ENCODE measurements at regions not wholly inside any gene's neighbourhood (a gene's known extent, or its start where the extent isn't known, plus 50 kb on each side); places are given as distances from the start of the nearest gene placed in this dataset.

GRCh38 chr13:21901811-21902708 is 231.2 kb downstream of the FGF9 start:
- Histone ChIP-seq H2AFZ (ENCODE audit: low read depth) (no peak overlapping the region), H3K27me3 (ENCODE audit: insufficient read depth) (peaks cover 5% of the 10 kb centered on the region), H3K36me3 (replicated peaks in 1 of 2; ENCODE audit: control insufficient read depth in 1 of 2, insufficient read depth in 2 of 2, low read length in 1 of 2) (no peaks in the 10 kb centered on the region), H3K79me2 (ENCODE audit: insufficient read depth) (no peaks in the 10 kb centered on the region), H3F3A (replicated peaks; ENCODE audit: insufficient read depth) (no peaks in the 10 kb centered on the region), H4K20me1 (ENCODE audit: insufficient read depth) (no peaks in the 10 kb centered on the region), H3K27ac (ENCODE audit: low read depth in 2 of 2, low read length in 1 of 2) (no peak overlapping the region), H3K9me3 (no peaks in the 10 kb centered on the region), H3K4me1 (ENCODE audit: control insufficient read depth in 1 of 2, insufficient read depth in 2 of 2, low read depth in 1 of 2, low read length in 1 of 2) (no peaks in the 10 kb centered on the region), H3K9ac (no peak overlapping the region), H3K9me2 (no peaks in the 10 kb centered on the region), H3K4me2 (no peak overlapping the region), H3K4me3 (ENCODE audit: low read depth in 2 of 2, low read length in 1 of 2) (no peak overlapping the region)
- WGBS (ENCODE audit: low lambda C conversion rate), result 6% methylated on average over 11 of the region's 14 CpGs
- ChIA-PET POLR2A (no interaction called here), CTCF (no interaction called here)
- no peak for DNase-seq
- TF ChIP-seq FOXM1 (IDR thresholded peaks at IDR 0.05; ENCODE audit: low read depth) (no peak), JUND (IDR thresholded peaks at IDR 0.05) (no peak), TAF1 (IDR thresholded peaks at IDR 0.05; ENCODE audit: borderline replicate concordance, low read depth, low read length) (no peak), FOXJ3 (CRISPR knock-in tag; IDR thresholded peaks at IDR 0.05) (no peak), NFIC (IDR thresholded peaks at IDR 0.05; ENCODE audit: borderline replicate concordance) (no peak), EP300 (IDR thresholded peaks at IDR 0.05; ENCODE audit: borderline replicate concordance in 1 of 2, low read depth in 1 of 2, low read length in 1 of 2) (no peak), RFX5 (IDR thresholded peaks at IDR 0.05; ENCODE audit: low read length) (no peak), GABPA (IDR thresholded peaks at IDR 0.05; ENCODE audit: low read depth) (no peak), TCF12 (IDR thresholded peaks at IDR 0.05) (no peak), REST (IDR thresholded peaks at IDR 0.05; ENCODE audit: low read depth, low read length) (no peak), TEAD4 (IDR thresholded peaks at IDR 0.05; ENCODE audit: borderline replicate concordance, insufficient read depth) (no peak), EZH2phosphoT487 (IDR thresholded peaks at IDR 0.05; ENCODE audit: borderline replicate concordance, low read depth) (no peak), USF1 (IDR thresholded peaks at IDR 0.05; ENCODE audit: borderline replicate concordance, low read depth) (no peak), RAD21 (IDR thresholded peaks at IDR 0.05; ENCODE audit: low read length) (no peak), GATA2 (CRISPR knock-in tag; IDR thresholded peaks at IDR 0.05) (no peak), PBX3 (IDR thresholded peaks at IDR 0.05) (no peak), CHD2 (IDR thresholded peaks at IDR 0.05; ENCODE audit: low read length, partially characterized antibody) (no peak), SIN3A (IDR thresholded peaks at IDR 0.05; ENCODE audit: borderline replicate concordance, low read depth, low read length) (no peak)

Data from SK-N-SH (cell line).